Esophagus squamous epithelium (tissue), 4 donors: ENCODE measurements at regions not wholly inside any gene's neighbourhood (a gene's known extent, or its start where the extent isn't known, plus 50 kb on each side); places are given as distances from the start of the nearest gene placed in this dataset.

Experiments
- CTCF ChIP-seq, 6 experiments: fragments of 450-650 bp in 4 of 6; fragments of 200-600 bp in 2 of 6; sonication (generic) in 2 of 6; IDR thresholded peaks; one replicate each; pipeline ENCODE4 v1.5.1; 2016 to 2019; ENCODE audit warnings: antibody characterized with exemption in 6 of 6, mild to moderate bottlenecking in 4 of 6, moderate library complexity in 4 of 6
- POLR2A ChIP-seq, 4 donors: fragments of 450-650 bp; IDR thresholded peaks; one replicate each; pipeline ENCODE4 v1.6.1; 2017; ENCODE audit warnings: antibody characterized with exemption in 4 of 4, mild to moderate bottlenecking in 4 of 4, moderate library complexity in 3 of 4

- no peak for TF ChIP-seq CTCF (IDR thresholded peaks at IDR 0.05)
- no peak for TF ChIP-seq POLR2A (IDR thresholded peaks at IDR 0.05)
Measured at GRCh38 chr12:74985986-74986319, 223.7 kb downstream of the KCNC2 start.
